Type B pancreatic cell (in vitro differentiated cells): ENCODE measurements at regions not wholly inside any gene's neighbourhood (a gene's known extent, or its start where the extent isn't known, plus 50 kb on each side); places are given as distances from the start of the nearest gene placed in this dataset.

Experiments
- DNase-seq: peaks from one replicate; pipeline ENCODE4 v3.0.0; 2021; ENCODE audit warnings: mixed read lengths; ENCODE audit not compliant: unreplicated experiment; ENCODE audit errors: extremely low spot score
- H3K27ac Mint-ChIP-seq: 2 replicates; pipeline ENCODE4 v1.8.0; 2021; ENCODE audit warnings: mild to moderate bottlenecking, mixed read lengths
- H3K27me3 Mint-ChIP-seq: 2 replicates; pipeline ENCODE4 v1.8.0; 2021; ENCODE audit warnings: mixed read lengths
- H3K36me3 Mint-ChIP-seq: 2 replicates; pipeline ENCODE4 v1.8.0; 2021; ENCODE audit warnings: mixed read lengths
- H3K4me1 Mint-ChIP-seq: one replicate; pipeline ENCODE4 v1.8.0; 2021; ENCODE audit warnings: mixed read lengths; ENCODE audit not compliant: unreplicated experiment
- H3K4me3 Mint-ChIP-seq: 2 replicates; pipeline ENCODE4 v1.8.0; 2021; ENCODE audit warnings: mild to moderate bottlenecking, mixed read lengths
- H3K9me3 Mint-ChIP-seq: 2 replicates; pipeline ENCODE4 v1.8.0; 2021; ENCODE audit warnings: mixed read lengths
- TF ChIP-seq, protein P1 (sequence below): fragments of 200-600 bp; sonication (generic); conservative IDR thresholded peaks from 2 replicates; pipeline ENCODE4 v1.5.0; 2021; ENCODE audit warnings: antibody characterized with exemption, mild to moderate bottlenecking

DNA sequence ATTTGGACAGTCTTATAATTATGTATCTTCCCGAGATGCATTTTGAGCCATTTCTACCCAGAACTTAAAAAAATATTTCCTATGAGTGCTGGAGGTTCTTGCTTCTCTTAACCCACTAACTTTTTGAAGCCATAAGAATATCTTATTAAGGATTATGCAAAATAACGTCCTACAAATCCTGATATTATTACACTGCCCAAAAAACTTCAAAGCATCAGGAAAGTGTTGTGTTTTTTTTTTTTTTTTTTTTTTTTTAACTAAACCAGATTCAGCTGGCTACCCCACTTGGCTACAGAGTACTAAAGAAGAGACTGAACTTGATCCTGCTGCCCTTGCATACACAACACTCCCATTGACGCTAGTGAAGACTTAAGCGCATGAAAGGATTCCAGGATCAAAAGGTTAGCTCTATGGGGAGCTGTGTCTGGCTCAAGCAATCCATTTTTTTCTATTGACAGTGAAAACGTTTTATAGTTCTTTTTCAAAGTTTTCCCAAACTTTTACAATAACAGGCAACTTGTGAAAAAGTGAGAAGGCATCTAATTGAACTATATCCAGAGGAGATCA lies 141.4 kb downstream of the KCNRG start:
- Mint-ChIP-seq H3K9me3 (no peaks in the 10 kb centered on the region), H3K36me3 (no peaks in the 10 kb centered on the region), H3K4me3 (no peak overlapping the region), H3K27ac (no peak overlapping the region), H3K27me3 (no peaks in the 10 kb centered on the region), H3K4me1 (peaks cover 25% of the 10 kb centered on the region)
- TF ChIP-seq, protein P1, sequence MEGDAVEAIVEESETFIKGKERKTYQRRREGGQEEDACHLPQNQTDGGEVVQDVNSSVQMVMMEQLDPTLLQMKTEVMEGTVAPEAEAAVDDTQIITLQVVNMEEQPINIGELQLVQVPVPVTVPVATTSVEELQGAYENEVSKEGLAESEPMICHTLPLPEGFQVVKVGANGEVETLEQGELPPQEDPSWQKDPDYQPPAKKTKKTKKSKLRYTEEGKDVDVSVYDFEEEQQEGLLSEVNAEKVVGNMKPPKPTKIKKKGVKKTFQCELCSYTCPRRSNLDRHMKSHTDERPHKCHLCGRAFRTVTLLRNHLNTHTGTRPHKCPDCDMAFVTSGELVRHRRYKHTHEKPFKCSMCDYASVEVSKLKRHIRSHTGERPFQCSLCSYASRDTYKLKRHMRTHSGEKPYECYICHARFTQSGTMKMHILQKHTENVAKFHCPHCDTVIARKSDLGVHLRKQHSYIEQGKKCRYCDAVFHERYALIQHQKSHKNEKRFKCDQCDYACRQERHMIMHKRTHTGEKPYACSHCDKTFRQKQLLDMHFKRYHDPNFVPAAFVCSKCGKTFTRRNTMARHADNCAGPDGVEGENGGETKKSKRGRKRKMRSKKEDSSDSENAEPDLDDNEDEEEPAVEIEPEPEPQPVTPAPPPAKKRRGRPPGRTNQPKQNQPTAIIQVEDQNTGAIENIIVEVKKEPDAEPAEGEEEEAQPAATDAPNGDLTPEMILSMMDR: no peak
- no peak for DNase-seq

DNA sequence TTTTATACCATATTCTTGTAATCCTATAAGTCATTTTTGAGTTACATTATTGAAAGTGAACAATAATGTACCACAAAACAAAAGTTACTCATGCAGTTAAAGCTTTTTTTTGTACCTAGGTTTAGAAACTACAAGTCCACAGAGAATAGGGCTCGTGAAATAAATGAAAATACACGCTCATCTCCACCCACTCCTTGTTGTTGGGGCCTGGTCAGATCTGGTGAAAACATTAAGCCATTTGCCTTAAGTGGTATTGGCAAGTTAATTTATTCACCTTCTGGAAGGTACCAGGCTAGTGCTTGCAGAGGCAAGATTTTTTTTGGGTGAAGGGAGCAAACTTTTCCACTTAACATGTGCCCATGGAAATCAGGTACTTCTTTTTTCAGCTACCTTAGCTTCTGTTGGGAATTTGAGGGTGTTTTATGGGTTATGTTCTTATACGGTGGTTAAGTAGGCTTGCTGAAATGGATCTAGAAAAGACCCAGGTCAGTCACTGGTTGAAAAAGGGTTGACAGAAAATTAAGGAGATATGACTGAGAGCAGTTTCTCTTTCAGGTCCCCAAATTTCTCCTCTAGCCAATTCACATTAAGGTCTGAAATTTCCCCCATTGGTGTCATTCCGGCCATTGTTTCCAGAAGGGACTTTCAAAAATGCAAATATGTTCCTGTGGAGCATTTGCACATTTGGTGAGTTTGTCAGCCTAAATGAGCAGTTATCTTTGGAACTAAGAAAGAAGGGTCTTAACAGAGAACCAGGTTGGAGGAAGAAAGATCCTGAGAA lies 143.3 kb downstream of the KCNRG start:
- Mint-ChIP-seq H3K36me3 (no peaks in the 10 kb centered on the region), H3K27ac (no peak overlapping the region)
- TF ChIP-seq, protein P1: no peak

DNA sequence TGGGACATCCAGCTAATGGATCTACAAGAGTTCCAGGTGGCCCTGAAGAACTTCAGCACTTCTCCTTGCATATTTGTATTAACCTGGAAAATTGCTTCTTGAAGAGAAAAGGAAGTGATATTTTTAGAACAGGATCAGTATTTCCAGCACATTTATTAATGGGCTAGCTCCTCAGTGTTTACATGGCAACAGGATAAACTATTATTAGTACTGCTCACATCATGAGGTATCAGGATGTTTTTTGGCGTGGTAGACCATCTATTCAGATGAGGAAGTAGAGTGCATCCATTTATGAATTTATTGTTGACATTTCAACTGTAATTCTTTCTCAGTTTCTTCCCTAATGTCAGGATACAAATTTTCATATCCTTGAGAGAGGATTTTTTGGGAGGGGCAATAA lies 144.4 kb downstream of the KCNRG start:
- no peak for DNase-seq
- H3K4me1 Mint-ChIP-seq: peaks cover 34% of the 10 kb centered on the region
- H3K36me3 Mint-ChIP-seq: no peaks in the 10 kb centered on the region
- no peak overlapping the region for H3K27ac Mint-ChIP-seq
- H3K27me3 Mint-ChIP-seq: no peaks in the 10 kb centered on the region
- H3K9me3 Mint-ChIP-seq: no peaks in the 10 kb centered on the region
- H3K4me3 Mint-ChIP-seq: no peak overlapping the region
- TF ChIP-seq, protein P1: no peak

More for the DNA sequence above, 143.3 kb downstream of the KCNRG start:
- DNase-seq: no peak
- Mint-ChIP-seq H3K4me1 (peaks cover 34% of the 10 kb centered on the region), H3K27me3 (no peaks in the 10 kb centered on the region), H3K9me3 (no peaks in the 10 kb centered on the region), H3K4me3 (no peak overlapping the region)

DNA sequence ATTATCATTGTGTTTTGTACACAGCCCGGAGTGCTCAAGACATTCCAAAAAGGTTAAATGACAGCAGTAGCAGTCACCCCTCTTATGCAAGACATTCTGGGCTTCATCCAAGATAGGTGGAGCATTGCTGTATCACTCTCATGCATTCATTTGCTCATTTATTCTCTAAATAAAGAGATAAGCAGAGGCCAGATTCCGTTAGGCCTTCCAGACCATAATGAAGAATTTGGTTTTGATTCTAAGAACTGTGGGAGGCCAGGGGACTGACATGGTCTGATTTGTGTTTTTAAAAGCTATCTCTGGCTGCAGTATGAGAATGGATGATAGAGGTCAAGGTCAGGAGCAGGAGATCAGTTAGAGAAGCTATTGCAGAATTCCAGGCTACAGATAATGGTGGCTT lies 145.8 kb downstream of the KCNRG start:
- TF ChIP-seq, protein P1: no peak
- Mint-ChIP-seq H3K27me3 (peaks cover under 1% of the 10 kb centered on the region), H3K4me3 (no peak overlapping the region), H3K9me3 (no peaks in the 10 kb centered on the region), H3K36me3 (peaks cover under 1% of the 10 kb centered on the region), H3K4me1 (peaks cover 29% of the 10 kb centered on the region), H3K27ac (no peak overlapping the region)
- no peak for DNase-seq

DNA sequence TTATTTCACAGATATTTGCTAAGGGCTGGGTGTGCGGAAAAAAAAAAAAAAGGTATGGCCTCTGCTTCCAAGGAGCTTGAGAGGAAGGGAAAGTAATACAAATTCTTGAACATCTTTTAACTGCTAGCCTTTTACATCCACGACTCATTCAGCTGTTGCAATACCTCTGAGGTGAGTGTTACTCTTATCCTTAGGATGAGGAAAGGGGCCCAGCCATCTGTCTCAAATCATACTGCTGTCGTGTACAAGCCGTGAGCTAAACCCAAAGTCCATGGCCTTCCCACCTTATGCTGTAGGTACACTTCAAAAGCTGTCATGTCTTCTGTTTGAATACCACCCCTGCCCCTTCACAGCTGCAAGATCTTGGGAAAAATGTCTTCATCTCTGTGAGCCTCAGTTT lies 146.8 kb downstream of the KCNRG start:
- DNase-seq: no peak
- Mint-ChIP-seq H3K27ac (no peak overlapping the region), H3K9me3 (no peaks in the 10 kb centered on the region), H3K4me3 (no peak overlapping the region), H3K4me1 (peaks cover 19% of the 10 kb centered on the region), H3K36me3 (peaks cover 4% of the 10 kb centered on the region), H3K27me3 (peaks cover 3% of the 10 kb centered on the region)
- TF ChIP-seq, protein P1: no peak
